ENCODE measurements at regions not wholly inside any gene's neighbourhood (a gene's known extent, or its start where the extent isn't known, plus 50 kb on each side); places are given as distances from the start of the nearest gene placed in this dataset.

DNA sequence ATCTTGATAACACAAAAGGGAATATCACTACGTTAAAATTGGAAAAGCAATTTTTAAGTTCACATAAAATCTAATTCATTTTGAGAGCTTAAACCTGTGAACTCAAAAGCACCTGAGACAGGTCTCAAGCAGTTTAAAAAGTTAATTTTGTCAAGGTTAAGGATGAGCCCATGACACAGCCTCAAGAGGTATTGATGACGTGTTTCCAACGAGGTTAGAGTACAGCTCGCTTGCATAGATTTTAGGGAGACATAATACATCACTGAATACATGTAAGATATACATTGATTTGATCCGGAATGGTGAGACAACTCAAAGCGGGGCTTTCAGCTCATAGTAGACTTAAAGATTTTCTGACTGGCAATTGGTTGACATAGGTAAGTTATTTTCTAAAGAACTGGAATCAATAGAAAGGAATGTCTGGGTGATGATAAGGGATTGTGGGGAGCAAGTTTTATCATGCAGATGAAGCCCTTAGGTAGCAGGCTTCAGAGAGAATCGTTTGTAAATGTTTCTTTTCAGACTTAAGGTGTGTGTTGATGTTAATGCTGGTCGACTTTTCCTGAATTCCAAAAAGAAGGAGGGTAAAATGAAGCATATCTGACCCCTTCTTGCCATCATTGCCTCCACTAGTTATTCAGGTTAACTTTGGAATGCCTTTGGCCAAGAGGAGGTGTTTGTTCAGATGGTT is 2890.6 kb downstream of the PCDH9 start:
- TF ChIP-seq ZFX (IDR thresholded peaks at IDR 0.05; ENCODE audit: borderline replicate concordance) = no peak
- TF ChIP-seq, protein P1, sequence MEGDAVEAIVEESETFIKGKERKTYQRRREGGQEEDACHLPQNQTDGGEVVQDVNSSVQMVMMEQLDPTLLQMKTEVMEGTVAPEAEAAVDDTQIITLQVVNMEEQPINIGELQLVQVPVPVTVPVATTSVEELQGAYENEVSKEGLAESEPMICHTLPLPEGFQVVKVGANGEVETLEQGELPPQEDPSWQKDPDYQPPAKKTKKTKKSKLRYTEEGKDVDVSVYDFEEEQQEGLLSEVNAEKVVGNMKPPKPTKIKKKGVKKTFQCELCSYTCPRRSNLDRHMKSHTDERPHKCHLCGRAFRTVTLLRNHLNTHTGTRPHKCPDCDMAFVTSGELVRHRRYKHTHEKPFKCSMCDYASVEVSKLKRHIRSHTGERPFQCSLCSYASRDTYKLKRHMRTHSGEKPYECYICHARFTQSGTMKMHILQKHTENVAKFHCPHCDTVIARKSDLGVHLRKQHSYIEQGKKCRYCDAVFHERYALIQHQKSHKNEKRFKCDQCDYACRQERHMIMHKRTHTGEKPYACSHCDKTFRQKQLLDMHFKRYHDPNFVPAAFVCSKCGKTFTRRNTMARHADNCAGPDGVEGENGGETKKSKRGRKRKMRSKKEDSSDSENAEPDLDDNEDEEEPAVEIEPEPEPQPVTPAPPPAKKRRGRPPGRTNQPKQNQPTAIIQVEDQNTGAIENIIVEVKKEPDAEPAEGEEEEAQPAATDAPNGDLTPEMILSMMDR (IDR thresholded peaks at IDR 0.05) = no peak

Data from 22Rv1 (cell line).